HG03039 (cell line): ENCODE measurements at regions not wholly inside any gene's neighbourhood (a gene's known extent, or its start where the extent isn't known, plus 50 kb on each side); places are given as distances from the start of the nearest gene placed in this dataset.
A peak's percentile ranks its signal among the peaks of the same experiment; 100 is the strongest.
"Not testable (repeated sequence)": the region's sequence is repeated elsewhere in the genome, so short reads cannot be mapped to it uniquely, and the experiment has no call there.

Source experiments
- ATAC-seq: cut with Tn5 transposase; IDR thresholded peaks from one replicate; pipeline ENCODE4 v1.9.1; 2021; ENCODE audit warnings: mild to moderate bottlenecking, moderate library complexity; ENCODE audit not compliant: unreplicated experiment

DNA sequence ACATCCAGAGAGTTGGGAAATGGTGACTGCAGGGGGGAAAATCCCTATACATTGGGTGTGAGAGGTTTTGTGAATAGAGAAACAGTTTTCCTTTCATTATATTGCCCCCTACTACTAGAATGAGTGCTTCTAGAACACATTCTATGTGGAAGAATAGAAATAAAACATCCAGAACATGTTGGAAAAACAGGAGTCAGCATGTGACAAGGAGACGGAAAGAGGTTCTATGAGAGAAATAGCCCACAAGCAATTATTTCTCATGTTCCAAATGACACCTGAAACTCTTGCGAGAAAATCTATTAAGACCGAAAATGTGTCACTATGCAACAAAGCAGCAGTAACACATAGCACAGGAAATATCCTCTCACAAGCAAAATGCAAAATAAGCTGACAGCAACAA is 202.7 kb upstream of the SPOPL start:
- ATAC-seq, result peak; percentile 47

- no peak for ATAC-seq
These were observed 194.9 kb upstream of the SPOPL start for GRCh38 chr2:138306626-138307025.

DNA sequence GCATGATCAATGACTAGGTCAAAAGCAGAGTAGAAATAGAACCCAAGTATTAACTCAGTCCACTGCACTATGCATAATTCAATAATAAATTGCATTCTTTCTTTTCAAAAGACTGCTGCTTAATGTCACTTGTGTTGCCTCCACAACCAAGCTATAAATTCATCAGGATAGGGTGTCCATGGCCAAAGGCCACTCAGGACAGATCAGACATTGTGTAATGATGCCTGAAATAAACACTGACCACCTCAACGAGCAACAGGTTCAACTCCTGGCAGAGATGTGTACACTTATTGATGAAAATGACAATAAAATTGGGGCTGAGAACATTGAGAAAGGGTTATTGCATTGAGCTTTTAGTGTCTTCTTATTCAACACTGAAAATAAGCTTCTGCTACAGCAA is 194.5 kb upstream of the SPOPL start:
- ATAC-seq, result no peak

GRCh38 chr2:138309760-138310159 is 191.8 kb upstream of the SPOPL start:
- ATAC-seq, result no peak

DNA sequence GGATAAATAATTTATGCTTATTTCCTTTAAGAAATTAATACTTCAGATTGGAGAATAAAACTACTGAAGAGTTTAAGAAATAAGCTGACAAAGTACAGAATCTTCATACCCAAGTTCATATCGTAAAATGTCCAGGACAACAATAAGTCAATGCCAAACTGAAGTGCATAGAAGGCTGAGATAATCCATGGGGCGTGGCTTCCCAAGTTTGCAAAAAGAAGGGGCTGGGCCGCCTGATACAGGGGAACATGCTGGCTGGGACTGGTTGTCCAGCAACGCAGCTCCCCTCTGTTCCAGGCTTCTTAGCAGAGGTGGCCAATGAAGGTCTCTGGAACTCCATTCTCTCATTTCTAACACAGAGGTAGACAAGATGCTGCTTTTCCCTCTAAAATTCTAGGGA is 189.5 kb upstream of the SPOPL start:
- no peak for ATAC-seq

DNA sequence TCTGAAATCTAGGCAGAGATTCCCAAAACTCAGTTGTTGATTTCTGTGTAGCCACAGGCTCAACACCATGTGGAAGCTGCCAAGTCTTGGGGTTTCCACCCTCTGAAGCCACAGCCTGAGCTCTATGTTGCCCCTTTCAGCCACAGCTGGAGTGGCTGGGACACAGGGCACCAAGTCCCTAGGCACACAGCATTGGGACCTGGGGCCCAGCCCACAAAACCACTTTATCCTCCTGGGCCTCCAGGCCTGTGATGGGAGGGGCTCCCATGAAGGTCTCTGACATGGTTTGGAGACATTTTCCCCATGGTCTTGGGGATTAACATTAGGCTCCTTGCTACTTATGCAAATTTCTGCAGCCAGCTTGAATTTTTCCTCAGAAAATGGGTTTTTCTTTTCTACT is 186.0 kb upstream of the SPOPL start:
- ATAC-seq, result not testable (repeated sequence)

GRCh38 chr2:138319616-138320015 is 182.0 kb upstream of the SPOPL start:
- no peak for ATAC-seq

- ATAC-seq, result no peak
These were observed 180.1 kb upstream of the SPOPL start for GRCh38 chr2:138321458-138321857.

GRCh38 chr2:138323382-138324067 is 178.0 kb upstream of the SPOPL start:
- ATAC-seq, result no peak

DNA sequence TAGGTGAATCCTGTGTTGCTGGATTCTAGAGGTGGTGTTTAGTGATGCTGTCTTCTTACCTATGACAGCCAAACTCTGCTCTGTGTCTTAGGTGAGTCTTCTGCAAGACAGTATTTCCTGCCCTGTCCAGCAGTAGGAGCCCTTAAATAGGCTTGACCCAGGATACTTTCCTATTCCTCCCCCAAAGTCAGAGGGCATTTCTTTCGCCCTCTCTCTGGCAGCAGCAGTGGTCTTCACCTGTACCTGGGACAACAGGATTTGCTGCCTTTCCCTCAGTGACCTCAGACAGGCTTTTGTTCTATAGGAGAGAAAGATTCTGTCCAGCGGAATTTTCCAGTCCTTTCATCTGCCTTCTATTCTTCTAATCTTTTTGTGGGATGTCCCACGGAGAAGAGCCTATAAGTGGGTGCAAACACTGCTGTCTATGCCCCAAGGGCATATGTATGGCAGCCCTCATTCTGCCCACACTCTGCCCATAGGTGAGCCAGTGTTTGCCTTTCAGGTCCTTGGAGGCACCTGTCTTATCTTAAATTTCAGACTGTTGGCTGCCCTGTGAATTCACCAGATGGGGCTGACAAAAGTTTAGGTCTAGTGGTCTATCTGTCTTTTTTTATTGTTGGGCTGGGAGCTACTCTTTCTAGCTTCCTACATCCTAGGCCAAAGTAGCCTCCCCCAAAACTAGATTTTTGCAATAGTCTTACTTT is 177.3 kb upstream of the SPOPL start:
- no peak for ATAC-seq

- no peak for ATAC-seq
These were observed 173.6 kb upstream of the SPOPL start for GRCh38 chr2:138327967-138328366.

GRCh38 chr2:138329162-138329561 is 172.4 kb upstream of the SPOPL start:
- no peak for ATAC-seq

DNA sequence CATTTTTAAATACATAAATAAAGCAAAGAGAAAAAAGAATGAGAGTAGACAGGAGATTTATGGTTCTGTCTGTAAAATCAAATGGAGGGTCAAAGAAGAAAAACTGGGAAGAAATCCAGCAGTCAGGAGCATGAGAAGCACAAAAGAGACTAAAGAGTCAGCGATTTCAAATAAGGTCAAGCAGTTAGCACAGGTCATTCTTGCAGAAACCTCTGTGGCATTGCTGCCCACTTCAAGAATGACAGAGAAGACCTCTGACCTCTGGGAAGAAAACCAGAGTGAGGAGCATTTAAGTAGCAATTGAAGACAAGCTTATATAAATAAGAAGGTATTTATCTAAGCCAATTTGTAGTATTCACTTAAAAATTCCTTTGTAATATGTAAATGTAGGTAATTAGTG is 172.0 kb upstream of the SPOPL start:
- no peak for ATAC-seq

DNA sequence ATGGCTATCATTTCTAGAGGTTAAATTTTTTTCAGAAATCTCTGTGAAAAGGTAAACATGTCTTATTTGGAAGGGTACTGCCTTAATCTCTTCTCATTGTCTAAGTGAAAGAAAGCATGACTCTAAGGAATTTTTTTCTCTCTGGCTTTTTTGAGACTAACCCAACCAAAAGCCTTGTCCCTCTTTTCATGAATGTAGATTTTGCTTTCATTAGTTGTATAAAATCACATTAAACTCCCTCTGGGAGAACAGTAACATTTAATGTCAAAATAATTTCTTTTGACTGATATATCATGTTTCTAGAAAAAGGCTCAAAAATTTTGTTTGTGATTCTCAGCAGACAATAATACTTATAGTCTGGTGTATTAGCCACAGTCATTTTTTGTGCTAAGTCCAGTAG is 168.4 kb upstream of the SPOPL start:
- no peak for ATAC-seq

GRCh38 chr2:138333677-138334076 is 167.9 kb upstream of the SPOPL start:
- ATAC-seq, result no peak

GRCh38 chr2:138334323-138334722 is 167.2 kb upstream of the SPOPL start:
- no peak for ATAC-seq

- ATAC-seq, result no peak
These were observed 166.5 kb upstream of the SPOPL start for GRCh38 chr2:138335036-138335435.

DNA sequence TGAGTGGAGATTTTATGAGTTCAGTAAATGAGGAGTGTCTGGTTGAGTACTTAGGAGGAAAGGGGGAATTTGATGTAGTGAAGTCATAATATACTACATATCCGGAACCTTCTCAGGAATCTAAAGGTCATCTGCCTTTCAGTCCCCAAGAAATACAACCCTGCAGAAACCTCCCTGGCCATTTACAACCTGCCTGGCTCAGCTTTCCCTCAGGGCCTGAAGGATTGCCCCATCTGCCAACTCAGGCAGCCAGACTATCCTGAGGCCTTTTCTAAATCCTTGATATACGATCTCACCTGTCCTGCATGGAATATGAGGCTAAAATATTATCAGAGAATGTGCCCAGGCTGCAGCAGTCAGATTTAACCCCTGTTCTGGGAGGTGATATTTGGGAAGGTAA is 165.4 kb upstream of the SPOPL start:
- no peak for ATAC-seq

GRCh38 chr2:138355244-138355643 is 146.3 kb upstream of the SPOPL start:
- ATAC-seq, result no peak

DNA sequence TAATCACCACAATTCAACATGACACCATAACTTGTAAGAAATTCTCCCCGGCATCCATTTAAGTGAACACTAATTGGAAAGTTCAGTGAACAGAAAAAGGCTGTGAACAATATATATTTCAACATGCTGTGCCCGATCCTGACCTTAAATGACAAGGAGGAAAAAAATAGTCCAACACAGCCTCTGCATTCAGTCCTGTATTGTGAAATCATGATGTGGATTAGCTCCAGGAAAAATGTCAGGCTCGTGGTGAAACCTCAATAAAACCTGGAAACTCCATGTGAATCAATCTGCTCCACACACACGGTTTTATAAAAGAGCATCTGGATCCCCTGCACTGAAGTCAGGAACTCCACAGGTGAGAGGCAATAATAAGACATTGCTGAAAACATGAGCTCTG is 145.4 kb upstream of the SPOPL start:
- ATAC-seq, result no peak

DNA sequence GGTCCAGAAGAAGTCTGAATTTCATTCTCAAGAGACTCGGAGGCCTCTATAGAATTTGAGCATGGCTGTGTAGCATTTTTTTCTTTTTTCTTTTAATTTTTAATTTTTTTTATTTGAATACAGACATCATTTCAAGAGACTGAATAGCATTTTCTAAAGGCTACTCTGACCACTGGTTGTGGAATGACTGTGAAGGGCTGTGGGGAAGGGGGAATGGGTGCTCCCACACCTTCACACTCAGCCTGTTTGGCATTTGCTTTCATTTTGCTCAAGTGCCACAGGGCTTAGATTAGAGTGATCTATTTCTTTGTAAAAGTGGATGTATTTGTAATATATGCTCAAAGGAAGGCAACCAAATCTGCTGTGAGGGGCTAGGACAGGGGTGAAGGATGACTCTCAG is 142.0 kb upstream of the SPOPL start:
- peak; percentile 51 for ATAC-seq

GRCh38 chr2:138364554-138365162 is 136.9 kb upstream of the SPOPL start:
- no peak for ATAC-seq
